ENCODE measurements at regions not wholly inside any gene's neighbourhood (a gene's known extent, or its start where the extent isn't known, plus 50 kb on each side); places are given as distances from the start of the nearest gene placed in this dataset.
A peak's percentile ranks its signal among the peaks of the same experiment; 100 is the strongest.

GRCh38 chr9:10700915-10701314, 88.1 kb upstream of the PTPRD start:
- no peak overlapping the region for H3K4me3 ChIP-seq (ENCODE audit: control insufficient read depth, low read depth, low read length)
- no peak for TF ChIP-seq CTCF (conservative IDR thresholded peaks at IDR 0.05; ENCODE audit: control insufficient read depth, insufficient read depth, low read depth, low read length)
- no peak for DNase-seq (ENCODE audit: low read depth)

- no peak for DNase-seq (ENCODE audit: low read depth)
- H3K4me3 ChIP-seq (ENCODE audit: control insufficient read depth, low read depth, low read length), result no peak overlapping the region
- no peak for TF ChIP-seq CTCF (conservative IDR thresholded peaks at IDR 0.05; ENCODE audit: control insufficient read depth, insufficient read depth, low read depth, low read length)
These were observed 89.1 kb upstream of the PTPRD start for GRCh38 chr9:10701906-10702305.

GRCh38 chr9:10703139-10703538, 90.3 kb upstream of the PTPRD start:
- no peak for DNase-seq (ENCODE audit: low read depth)
- no peak for TF ChIP-seq CTCF (conservative IDR thresholded peaks at IDR 0.05; ENCODE audit: control insufficient read depth, insufficient read depth, low read depth, low read length)
- no peak overlapping the region for H3K4me3 ChIP-seq (ENCODE audit: control insufficient read depth, low read depth, low read length)

- peak; percentile 34 for DNase-seq (ENCODE audit: low read depth)
- TF ChIP-seq CTCF (conservative IDR thresholded peaks at IDR 0.05; ENCODE audit: control insufficient read depth, insufficient read depth, low read depth, low read length), result no peak
- H3K4me3 ChIP-seq (ENCODE audit: control insufficient read depth, low read depth, low read length), result no peak overlapping the region
These were observed 91.9 kb upstream of the PTPRD start for GRCh38 chr9:10704720-10705119.

- TF ChIP-seq CTCF (conservative IDR thresholded peaks at IDR 0.05; ENCODE audit: control insufficient read depth, insufficient read depth, low read depth, low read length), result no peak
- DNase-seq (ENCODE audit: low read depth), result no peak
- no peak overlapping the region for H3K4me3 ChIP-seq (ENCODE audit: control insufficient read depth, low read depth, low read length)
These were observed 92.6 kb upstream of the PTPRD start for GRCh38 chr9:10705383-10705782.

- no peak overlapping the region for H3K4me3 ChIP-seq (ENCODE audit: control insufficient read depth, low read depth, low read length)
- no peak for TF ChIP-seq CTCF (conservative IDR thresholded peaks at IDR 0.05; ENCODE audit: control insufficient read depth, insufficient read depth, low read depth, low read length)
- no peak for DNase-seq (ENCODE audit: low read depth)
These were observed 94.0 kb upstream of the PTPRD start for GRCh38 chr9:10706788-10707187.

GRCh38 chr9:10721301-10721700, 108.5 kb upstream of the PTPRD start:
- TF ChIP-seq CTCF (conservative IDR thresholded peaks at IDR 0.05; ENCODE audit: control insufficient read depth, insufficient read depth, low read depth, low read length), result no peak
- H3K4me3 ChIP-seq (ENCODE audit: control insufficient read depth, low read depth, low read length), result no peak overlapping the region
- no peak for DNase-seq (ENCODE audit: low read depth)
